ENCODE measurements at regions not wholly inside any gene's neighbourhood (a gene's known extent, or its start where the extent isn't known, plus 50 kb on each side); places are given as distances from the start of the nearest gene placed in this dataset.

GRCh38 chr12:129984106-129984505 is 80.3 kb upstream of the TMEM132D start:
- CTCF ChIA-PET, result no interaction called here
- Histone ChIP-seq H2BK5ac (ENCODE audit: low read depth, low read length, poor library complexity, severe bottlenecking) (no peak overlapping the region), H3K4ac (ENCODE audit: low read depth, low read length) (no peak overlapping the region), H3K4me3 (ENCODE audit: insufficient read depth, low read depth, low read length) (no peak overlapping the region), H3K9ac (ENCODE audit: low read depth, low read length) (no peak overlapping the region), H2AK9ac (replicated peaks; ENCODE audit: low read depth, low read length, poor library complexity) (no peak overlapping the region), H3K9me3 (ENCODE audit: control insufficient read depth, insufficient read depth, low read length) (peaks cover 29% of the 10 kb centered on the region), H3K56ac (ENCODE audit: extremely low read depth, insufficient read depth, low read length) (no peak overlapping the region), H2AFZ (replicated peaks; ENCODE audit: low read length, poor library complexity) (no peak overlapping the region), H4K20me1 (ENCODE audit: insufficient read depth, low read length) (no peaks in the 10 kb centered on the region), H3K27me3 (ENCODE audit: control insufficient read depth, insufficient read depth, low read length) (no peaks in the 10 kb centered on the region), H3K9me1 (ENCODE audit: insufficient read depth, low read length) (no peaks in the 10 kb centered on the region), H2AK5ac (ENCODE audit: low read depth, low read length) (no peak overlapping the region), H3K18ac (ENCODE audit: low read depth, low read length) (no peak overlapping the region), H3K36me3 (ENCODE audit: control insufficient read depth, insufficient read depth, low read length) (no peaks in the 10 kb centered on the region), H3K79me1 (ENCODE audit: low read depth in 1 of 2, low read length in 2 of 2) (no peaks in the 10 kb centered on the region), H3K4me1 (ENCODE audit: control insufficient read depth, insufficient read depth, low read length) (no peaks in the 10 kb centered on the region), H3K23ac (ENCODE audit: low read depth, low read length) (no peak overlapping the region), H3K4me2 (ENCODE audit: low read depth, low read length) (no peak overlapping the region), H4K91ac (ENCODE audit: insufficient read depth, low read depth, low read length) (no peak overlapping the region), H2BK15ac (ENCODE audit: low read depth, low read length) (no peak overlapping the region), H2BK20ac (ENCODE audit: low read depth, low read length) (no peak overlapping the region), H4K8ac (ENCODE audit: low read depth in 2 of 2, low read length in 2 of 2) (no peak overlapping the region), H2BK120ac (ENCODE audit: low read depth, low read length) (no peak overlapping the region), H4K5ac (ENCODE audit: low read depth, low read length) (no peak overlapping the region), H3K27ac (ENCODE audit: insufficient read depth, low read length) (no peak overlapping the region), H3K14ac (replicated peaks; ENCODE audit: low read depth, low read length) (no peak overlapping the region)
- no peak for TF ChIP-seq MAFK (IDR thresholded peaks at IDR 0.05; ENCODE audit: low read depth, low read length)
- TF ChIP-seq RAD21 (IDR thresholded peaks at IDR 0.05; ENCODE audit: low read length), result no peak
- TF ChIP-seq RCOR1 (IDR thresholded peaks at IDR 0.05; ENCODE audit: insufficient replicate concordance, low read length), result no peak
- no peak for TF ChIP-seq CTCF (conservative IDR thresholded peaks at IDR 0.05; ENCODE audit: low read depth, low read length)
- TF ChIP-seq USF2 (IDR thresholded peaks at IDR 0.05; ENCODE audit: low read depth, low read length), result no peak
- TF ChIP-seq POLR2A (IDR thresholded peaks at IDR 0.05; ENCODE audit: low read depth, low read length), result no peak
- intact Hi-C loops (cut with micrococcal nuclease) (no loop called here), in situ Hi-C loops (cut with MboI; ENCODE audit: low sequenced_read_pairs) (no loop called here), dilution Hi-C loops (cut with HindIII; ENCODE audit: low sequenced_read_pairs, unreplicated experiment) (no loop called here)
- DNase-seq, result no peak
- BruUV-seq (replicated peaks), result no TSS peak
- no CpG with 5 or more reads among the region's 4 CpGs for WGBS, 2 experiments (ENCODE audit: extremely low coverage in 2 of 2, insufficient read length in 1 of 2)
- no peak for ATAC-seq (ENCODE audit: low read depth)
- POLR2A ChIA-PET (ENCODE audit: unreplicated experiment), result no interaction called here

Data from IMR-90 (cell line).